Ishikawa (cell line): ENCODE measurements at regions not wholly inside any gene's neighbourhood (a gene's known extent, or its start where the extent isn't known, plus 50 kb on each side); places are given as distances from the start of the nearest gene placed in this dataset.

ENCODE experiments used
- CEBPB ChIP-seq: IDR thresholded peaks from 2 replicates; pipeline ENCODE4 v1.6.1; 2012
- CREB1 ChIP-seq: IDR thresholded peaks from 2 replicates; pipeline ENCODE4 v1.6.1; 2012; ENCODE audit warnings: low read depth
- EGR1 ChIP-seq: IDR thresholded peaks from 2 replicates; pipeline ENCODE4 v1.6.1; 2012
- EP300 ChIP-seq: IDR thresholded peaks from 2 replicates; pipeline ENCODE4 v1.6.1; 2012; ENCODE audit warnings: borderline replicate concordance
- FOXM1 ChIP-seq: IDR thresholded peaks from 2 replicates; pipeline ENCODE4 v1.6.1; 2012; ENCODE audit warnings: low read depth, borderline replicate concordance
- MAX ChIP-seq: IDR thresholded peaks from 2 replicates; pipeline ENCODE4 v1.6.1; 2012
- NFIC ChIP-seq: IDR thresholded peaks from 2 replicates; pipeline ENCODE4 v1.6.1; 2012
- RAD21 ChIP-seq: IDR thresholded peaks from 2 replicates; pipeline ENCODE4 v1.6.1; 2012; ENCODE audit warnings: low read depth
- REST ChIP-seq: IDR thresholded peaks from 2 replicates; pipeline ENCODE4 v1.6.1; 2012; ENCODE audit warnings: low read depth, mild to moderate bottlenecking
- TAF1 ChIP-seq: IDR thresholded peaks from 2 replicates; pipeline ENCODE4 v1.6.1; 2012; ENCODE audit warnings: low read depth, mild to moderate bottlenecking
- TCF12 ChIP-seq: IDR thresholded peaks from 2 replicates; pipeline ENCODE4 v1.6.1; 2012; ENCODE audit warnings: low read depth
- TEAD4 ChIP-seq: IDR thresholded peaks from 2 replicates; pipeline ENCODE4 v1.6.1; 2012
- USF1 ChIP-seq: IDR thresholded peaks from 2 replicates; pipeline ENCODE4 v1.6.1; 2012
- YY1 ChIP-seq: IDR thresholded peaks from 2 replicates; pipeline ENCODE4 v1.6.1; 2012; ENCODE audit warnings: low read depth
- ZBTB7A ChIP-seq: IDR thresholded peaks from 2 replicates; pipeline ENCODE4 v1.6.1; 2012; ENCODE audit warnings: low read depth

- TF ChIP-seq REST: no peak
- no peak for TF ChIP-seq USF1
- TF ChIP-seq CREB1: no peak
- no peak for TF ChIP-seq FOXM1
- TF ChIP-seq TCF12: no peak
- TF ChIP-seq MAX: no peak
- TF ChIP-seq TAF1: no peak
- no peak for TF ChIP-seq NFIC
Measured at GRCh38 chr4:83748711-83749110, 212.8 kb downstream of the GPAT3 start.

- no peak for TF ChIP-seq TEAD4
- TF ChIP-seq MAX: no peak
- TF ChIP-seq CREB1: no peak
- TF ChIP-seq USF1: no peak
- TF ChIP-seq TCF12: no peak
- TF ChIP-seq YY1: no peak
- TF ChIP-seq ZBTB7A: no peak
- no peak for TF ChIP-seq EGR1
- no peak for TF ChIP-seq TAF1
- no peak for TF ChIP-seq CEBPB
- no peak for TF ChIP-seq REST
- TF ChIP-seq FOXM1: no peak
- TF ChIP-seq NFIC: no peak
- TF ChIP-seq EP300: no peak
- no peak for TF ChIP-seq RAD21
Measured at GRCh38 chr4:83738895-83739294, 203.0 kb downstream of the GPAT3 start.

GRCh38 chr4:83734576-83734975, 198.7 kb downstream of the GPAT3 start:
- no peak for TF ChIP-seq CEBPB
- TF ChIP-seq ZBTB7A: no peak
- no peak for TF ChIP-seq EGR1
- TF ChIP-seq REST: no peak
- TF ChIP-seq NFIC: no peak
- no peak for TF ChIP-seq CREB1
- no peak for TF ChIP-seq TEAD4
- no peak for TF ChIP-seq RAD21
- no peak for TF ChIP-seq YY1
- no peak for TF ChIP-seq MAX
- TF ChIP-seq TCF12: no peak
- TF ChIP-seq TAF1: no peak

- TF ChIP-seq ZBTB7A (no peak), TCF12 (no peak), EP300 (no peak)
Measured at GRCh38 chr4:83732114-83732635, 196.3 kb downstream of the GPAT3 start.

- TF ChIP-seq RAD21: no peak
- TF ChIP-seq FOXM1: no peak
- TF ChIP-seq REST: no peak
- no peak for TF ChIP-seq CEBPB
- TF ChIP-seq MAX: no peak
- TF ChIP-seq NFIC: no peak
- no peak for TF ChIP-seq TCF12
- TF ChIP-seq EGR1: no peak
- no peak for TF ChIP-seq USF1
- no peak for TF ChIP-seq TAF1
- TF ChIP-seq YY1: no peak
- TF ChIP-seq CREB1: no peak
- no peak for TF ChIP-seq EP300
- TF ChIP-seq ZBTB7A: no peak
- no peak for TF ChIP-seq TEAD4
Measured at GRCh38 chr4:83731609-83732008, 195.7 kb downstream of the GPAT3 start.
